ENCODE measurements at regions not wholly inside any gene's neighbourhood (a gene's known extent, or its start where the extent isn't known, plus 50 kb on each side); places are given as distances from the start of the nearest gene placed in this dataset.

DNA sequence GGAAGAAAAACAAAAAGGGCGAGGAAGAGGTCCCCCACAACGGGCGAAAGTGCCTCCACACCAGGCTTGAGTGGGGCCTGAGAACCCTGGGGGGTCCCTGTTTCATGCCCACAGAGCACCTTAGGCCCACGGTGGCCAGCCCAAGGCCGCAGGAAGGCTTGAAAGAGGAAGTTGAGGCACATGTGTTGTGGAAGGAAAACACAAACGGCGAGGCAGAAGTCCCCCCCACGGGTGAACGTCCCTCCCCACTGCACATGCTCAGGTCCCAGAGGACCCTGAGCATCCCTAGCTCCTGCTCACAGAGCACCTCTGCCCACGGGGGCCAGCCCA lies 371.5 kb downstream of the ALG10 start:
- no peak for TF ChIP-seq CTCF (IDR thresholded peaks at IDR 0.05)
- no peak for TF ChIP-seq POLR2A (IDR thresholded peaks at IDR 0.05)
- no peak for TF ChIP-seq EP300 (IDR thresholded peaks at IDR 0.05)
- TF ChIP-seq POLR2AphosphoS5 (IDR thresholded peaks at IDR 0.05) = no peak

All from stomach (tissue), 4 donors.